NCI-H2196 treated with DMSO at 0.1 percent for 48 hours (cell line): ENCODE measurements at regions not wholly inside any gene's neighbourhood (a gene's known extent, or its start where the extent isn't known, plus 50 kb on each side); places are given as distances from the start of the nearest gene placed in this dataset.

ENCODE experiments used
- DNase-seq: peaks from one replicate; lab custom pipeline; 2025; ENCODE audit not compliant: unreplicated experiment; lab: John Stamatoyannopoulos, UW

- DNase-seq = no peak
These were observed 145.5 kb upstream of the POU5F2 start for GRCh38 chr5:93886917-93887361.

- DNase-seq = no peak
These were observed 144.9 kb upstream of the POU5F2 start for GRCh38 chr5:93886098-93886806.

- no peak for DNase-seq
These were observed 142.9 kb upstream of the POU5F2 start for GRCh38 chr5:93884254-93884653.

- DNase-seq = no peak
These were observed 142.1 kb upstream of the POU5F2 start for GRCh38 chr5:93883459-93883858.

GRCh38 chr5:93875693-93876092 is 134.3 kb upstream of the POU5F2 start:
- no peak for DNase-seq

GRCh38 chr5:93874491-93874890 is 133.1 kb upstream of the POU5F2 start:
- DNase-seq = no peak

- DNase-seq = no peak
These were observed 132.7 kb upstream of the POU5F2 start for GRCh38 chr5:93874080-93874479.

GRCh38 chr5:93873211-93873736 is 131.9 kb upstream of the POU5F2 start:
- DNase-seq = no peak

- DNase-seq = no peak
These were observed 129.2 kb upstream of the POU5F2 start for GRCh38 chr5:93870649-93871048.

- DNase-seq = no peak
These were observed 127.5 kb upstream of the POU5F2 start for GRCh38 chr5:93868851-93869250.

- DNase-seq = no peak
These were observed 108.9 kb upstream of the POU5F2 start for GRCh38 chr5:93850311-93850710.

- DNase-seq = no peak
These were observed 104.0 kb upstream of the POU5F2 start for GRCh38 chr5:93845376-93845775.

- DNase-seq = no peak
These were observed 90.0 kb upstream of the POU5F2 start for GRCh38 chr5:93831449-93831848.

GRCh38 chr5:93830893-93831292 is 89.5 kb upstream of the POU5F2 start:
- DNase-seq = no peak

- no peak for DNase-seq
These were observed 87.9 kb upstream of the POU5F2 start for GRCh38 chr5:93829346-93829745.

GRCh38 chr5:93821891-93822415 is 80.6 kb upstream of the POU5F2 start:
- no peak for DNase-seq

- no peak for DNase-seq
These were observed 78.3 kb upstream of the POU5F2 start for GRCh38 chr5:93819668-93820067.

- DNase-seq = no peak
These were observed 69.4 kb upstream of the POU5F2 start for GRCh38 chr5:93810780-93811179.

GRCh38 chr5:93809430-93809829 is 68.0 kb upstream of the POU5F2 start:
- DNase-seq = no peak

- no peak for DNase-seq
These were observed 66.4 kb upstream of the POU5F2 start for GRCh38 chr5:93807846-93808245.

GRCh38 chr5:93805616-93806379 is 64.4 kb upstream of the POU5F2 start:
- no peak for DNase-seq
